ENCODE measurements at regions not wholly inside any gene's neighbourhood (a gene's known extent, or its start where the extent isn't known, plus 50 kb on each side); places are given as distances from the start of the nearest gene placed in this dataset.
"Not testable (repeated sequence)": the region's sequence is repeated elsewhere in the genome, so short reads cannot be mapped to it uniquely, and the experiment has no call there.

GRCh38 chr3:75427486-75427885 is 236.6 kb upstream of the FRG2C start:
- 100% methylated on average over 3 of the region's 9 CpGs; no CpG with 5 or more reads in 1 of the 2 experiments for WGBS, 2 experiments (ENCODE audit: extremely low coverage in 2 of 2, insufficient read length in 1 of 2)
- not testable (repeated sequence) for DNase-seq
- in situ Hi-C loops (cut with MboI; ENCODE audit: low sequenced_read_pairs), result loop anchor here (10.0 kb wide), 1 partner anchor 133 kb away; no protein-coding TSS in a partner anchor

GRCh38 chr3:75427906-75428305 is 236.2 kb upstream of the FRG2C start:
- H3K4me2 ChIP-seq (ENCODE audit: low read depth, low read length); H3K18ac ChIP-seq (ENCODE audit: low read depth, low read length); H2BK15ac ChIP-seq (ENCODE audit: low read depth, low read length); H4K8ac ChIP-seq (ENCODE audit: low read depth in 2 of 2, low read length in 2 of 2); H2AK9ac ChIP-seq (replicated peaks; ENCODE audit: low read depth, low read length, poor library complexity); H3K9me1 ChIP-seq (ENCODE audit: insufficient read depth, low read length); H4K91ac ChIP-seq (ENCODE audit: insufficient read depth, low read depth, low read length); H2AFZ ChIP-seq (replicated peaks; ENCODE audit: low read length, poor library complexity); H2BK120ac ChIP-seq (ENCODE audit: low read depth, low read length); H3K56ac ChIP-seq (ENCODE audit: extremely low read depth, insufficient read depth, low read length); BruUV-seq (replicated peaks); dilution Hi-C loops (cut with HindIII; ENCODE audit: low sequenced_read_pairs, unreplicated experiment); H3K23ac ChIP-seq (ENCODE audit: low read depth, low read length); CTCF ChIA-PET; H3K27me3 ChIP-seq (ENCODE audit: control insufficient read depth, insufficient read depth, low read length); H3K9ac ChIP-seq (ENCODE audit: low read depth, low read length); H2BK5ac ChIP-seq (ENCODE audit: low read depth, low read length, poor library complexity, severe bottlenecking); H3K9me3 ChIP-seq (ENCODE audit: control insufficient read depth, insufficient read depth, low read length); H4K5ac ChIP-seq (ENCODE audit: low read depth, low read length); H3K4me1 ChIP-seq (ENCODE audit: control insufficient read depth, insufficient read depth, low read length); POLR2A ChIA-PET (ENCODE audit: unreplicated experiment); H3K27ac ChIP-seq (ENCODE audit: insufficient read depth, low read length); H2BK20ac ChIP-seq (ENCODE audit: low read depth, low read length); H3K14ac ChIP-seq (replicated peaks; ENCODE audit: low read depth, low read length); H3K4ac ChIP-seq (ENCODE audit: low read depth, low read length); H3K4me3 ChIP-seq (ENCODE audit: insufficient read depth, low read depth, low read length): not testable (repeated sequence)
- H3K36me3 ChIP-seq (ENCODE audit: control insufficient read depth, insufficient read depth, low read length), result peaks cover 17% of the 10 kb centered on the region
- in situ Hi-C loops (cut with MboI; ENCODE audit: low sequenced_read_pairs), result loop anchor here (10.0 kb wide), 1 partner anchor 133 kb away; no protein-coding TSS in a partner anchor
- ATAC-seq (ENCODE audit: low read depth) (peak; percentile 73), DNase-seq (peak; percentile 65)
- H2AK5ac ChIP-seq (ENCODE audit: low read depth, low read length), result peak overlapping the region; percentile 43; the same call in 1 of the 2 replicates
- peaks cover 11% of the 10 kb centered on the region for H4K20me1 ChIP-seq (ENCODE audit: insufficient read depth, low read length)
- no CpG with 5 or more reads among the region's 5 CpGs for WGBS, 2 experiments (ENCODE audit: extremely low coverage in 2 of 2, insufficient read length in 1 of 2)
- intact Hi-C loops (cut with micrococcal nuclease), result loop anchor here (2.0 to 5.0 kb wide), 2 partner anchors 169 to 214 kb away; no protein-coding TSS in a partner anchor
- H3K79me1 ChIP-seq (ENCODE audit: low read depth in 1 of 2, low read length in 2 of 2), result peaks cover 7 to 18% of the 10 kb centered on the region in 2 experiments; a peak in 1 of 4 replicates

More at GRCh38 chr3:75427486-75427885, 236.6 kb upstream of the FRG2C start:
- H2BK120ac ChIP-seq (ENCODE audit: low read depth, low read length); H3K4me1 ChIP-seq (ENCODE audit: control insufficient read depth, insufficient read depth, low read length); POLR2A ChIA-PET (ENCODE audit: unreplicated experiment); H3K56ac ChIP-seq (ENCODE audit: extremely low read depth, insufficient read depth, low read length); H3K4me3 ChIP-seq (ENCODE audit: insufficient read depth, low read depth, low read length); H4K8ac ChIP-seq (ENCODE audit: low read depth in 2 of 2, low read length in 2 of 2); H2BK15ac ChIP-seq (ENCODE audit: low read depth, low read length); dilution Hi-C loops (cut with HindIII; ENCODE audit: low sequenced_read_pairs, unreplicated experiment); H3K9me1 ChIP-seq (ENCODE audit: insufficient read depth, low read length); H4K5ac ChIP-seq (ENCODE audit: low read depth, low read length); H3K9ac ChIP-seq (ENCODE audit: low read depth, low read length); CTCF ChIA-PET; H3K27me3 ChIP-seq (ENCODE audit: control insufficient read depth, insufficient read depth, low read length); H3K18ac ChIP-seq (ENCODE audit: low read depth, low read length); H3K27ac ChIP-seq (ENCODE audit: insufficient read depth, low read length); H2AK9ac ChIP-seq (replicated peaks; ENCODE audit: low read depth, low read length, poor library complexity); H3K9me3 ChIP-seq (ENCODE audit: control insufficient read depth, insufficient read depth, low read length); H3K23ac ChIP-seq (ENCODE audit: low read depth, low read length); BruUV-seq (replicated peaks); H3K4me2 ChIP-seq (ENCODE audit: low read depth, low read length); H2BK5ac ChIP-seq (ENCODE audit: low read depth, low read length, poor library complexity, severe bottlenecking); H3K14ac ChIP-seq (replicated peaks; ENCODE audit: low read depth, low read length); H2BK20ac ChIP-seq (ENCODE audit: low read depth, low read length); ATAC-seq (ENCODE audit: low read depth); H4K91ac ChIP-seq (ENCODE audit: insufficient read depth, low read depth, low read length); H2AFZ ChIP-seq (replicated peaks; ENCODE audit: low read length, poor library complexity): not testable (repeated sequence)
- peak overlapping the region; percentile 43; the same call in 1 of the 2 replicates for H2AK5ac ChIP-seq (ENCODE audit: low read depth, low read length)
- H4K20me1 ChIP-seq (ENCODE audit: insufficient read depth, low read length), result peaks cover 11% of the 10 kb centered on the region
- peaks cover 7 to 18% of the 10 kb centered on the region in 2 experiments; a peak in 1 of 4 replicates for H3K79me1 ChIP-seq (ENCODE audit: low read depth in 1 of 2, low read length in 2 of 2)
- peaks cover 19% of the 10 kb centered on the region for H3K36me3 ChIP-seq (ENCODE audit: control insufficient read depth, insufficient read depth, low read length)
- intact Hi-C loops (cut with micrococcal nuclease), result loop anchor here (5.0 kb wide), 1 partner anchor 215 kb away; no protein-coding TSS in a partner anchor
- H3K4ac ChIP-seq (ENCODE audit: low read depth, low read length), result peak overlapping the region; percentile 39

All from IMR-90 (cell line).